Glutamatergic neuron (in vitro differentiated cells): ENCODE measurements at regions not wholly inside any gene's neighbourhood (a gene's known extent, or its start where the extent isn't known, plus 50 kb on each side); places are given as distances from the start of the nearest gene placed in this dataset.

Source experiments
- DNase-seq: peaks from one replicate; pipeline ENCODE4 v3.0.0; 2022
- H3K27ac Mint-ChIP-seq: one replicate; pipeline ENCODE4 v1.8.0; 2020; ENCODE audit warnings: mild to moderate bottlenecking, mixed read lengths, inconsistent platforms; ENCODE audit not compliant: unreplicated experiment
- H3K27me3 Mint-ChIP-seq: one replicate; pipeline ENCODE4 v1.8.0; 2020; ENCODE audit warnings: mild to moderate bottlenecking, moderate library complexity, mixed read lengths, inconsistent platforms; ENCODE audit not compliant: unreplicated experiment
- H3K36me3 Mint-ChIP-seq: one replicate; pipeline ENCODE4 v1.8.0; 2020; ENCODE audit warnings: mild to moderate bottlenecking, mixed read lengths, inconsistent platforms; ENCODE audit not compliant: unreplicated experiment
- H3K4me1 Mint-ChIP-seq: one replicate; pipeline ENCODE4 v1.8.0; 2020; ENCODE audit warnings: mild to moderate bottlenecking, low read depth, mixed read lengths, inconsistent platforms; ENCODE audit not compliant: unreplicated experiment
- H3K4me3 Mint-ChIP-seq: one replicate; pipeline ENCODE4 v1.8.0; 2020; ENCODE audit warnings: mild to moderate bottlenecking, mixed read lengths, inconsistent platforms; ENCODE audit not compliant: unreplicated experiment
- H3K9me3 Mint-ChIP-seq: one replicate; pipeline ENCODE4 v1.8.0; 2020; ENCODE audit warnings: mild to moderate bottlenecking, moderate library complexity, mixed read lengths, inconsistent platforms; ENCODE audit not compliant: unreplicated experiment
- TF ChIP-seq, protein P1 (sequence below): fragments of 200-600 bp; sonication (generic); IDR thresholded peaks from one replicate; pipeline ENCODE4 v1.5.0; 2021; ENCODE audit not compliant: partially characterized antibody, unreplicated experiment

DNA sequence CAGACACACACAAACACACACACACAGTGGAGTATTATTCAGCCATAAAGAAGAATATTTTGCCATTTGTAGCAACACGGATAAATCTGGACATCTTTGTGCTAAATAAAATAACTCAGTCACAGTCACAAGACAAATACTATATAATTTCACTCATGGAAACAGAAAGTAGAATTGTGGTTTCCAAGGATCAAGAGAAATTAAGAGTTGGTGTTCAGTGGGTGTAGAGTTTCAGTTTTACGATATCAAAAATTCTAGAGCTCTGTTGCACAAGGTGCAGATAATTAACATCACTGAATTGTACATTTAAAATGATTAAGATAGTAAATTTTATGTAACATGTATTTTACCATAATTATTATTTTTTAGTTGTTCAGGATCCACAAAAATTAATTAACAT is 1235.0 kb downstream of the XPNPEP1 start:
- Mint-ChIP-seq H3K9me3 (no peaks in the 10 kb centered on the region), H3K27me3 (no peaks in the 10 kb centered on the region), H3K4me1 (no peaks in the 10 kb centered on the region), H3K27ac (no peak overlapping the region), H3K4me3 (no peak overlapping the region), H3K36me3 (no peaks in the 10 kb centered on the region)
- TF ChIP-seq, protein P1, sequence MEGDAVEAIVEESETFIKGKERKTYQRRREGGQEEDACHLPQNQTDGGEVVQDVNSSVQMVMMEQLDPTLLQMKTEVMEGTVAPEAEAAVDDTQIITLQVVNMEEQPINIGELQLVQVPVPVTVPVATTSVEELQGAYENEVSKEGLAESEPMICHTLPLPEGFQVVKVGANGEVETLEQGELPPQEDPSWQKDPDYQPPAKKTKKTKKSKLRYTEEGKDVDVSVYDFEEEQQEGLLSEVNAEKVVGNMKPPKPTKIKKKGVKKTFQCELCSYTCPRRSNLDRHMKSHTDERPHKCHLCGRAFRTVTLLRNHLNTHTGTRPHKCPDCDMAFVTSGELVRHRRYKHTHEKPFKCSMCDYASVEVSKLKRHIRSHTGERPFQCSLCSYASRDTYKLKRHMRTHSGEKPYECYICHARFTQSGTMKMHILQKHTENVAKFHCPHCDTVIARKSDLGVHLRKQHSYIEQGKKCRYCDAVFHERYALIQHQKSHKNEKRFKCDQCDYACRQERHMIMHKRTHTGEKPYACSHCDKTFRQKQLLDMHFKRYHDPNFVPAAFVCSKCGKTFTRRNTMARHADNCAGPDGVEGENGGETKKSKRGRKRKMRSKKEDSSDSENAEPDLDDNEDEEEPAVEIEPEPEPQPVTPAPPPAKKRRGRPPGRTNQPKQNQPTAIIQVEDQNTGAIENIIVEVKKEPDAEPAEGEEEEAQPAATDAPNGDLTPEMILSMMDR: no peak
- no peak for DNase-seq

DNA sequence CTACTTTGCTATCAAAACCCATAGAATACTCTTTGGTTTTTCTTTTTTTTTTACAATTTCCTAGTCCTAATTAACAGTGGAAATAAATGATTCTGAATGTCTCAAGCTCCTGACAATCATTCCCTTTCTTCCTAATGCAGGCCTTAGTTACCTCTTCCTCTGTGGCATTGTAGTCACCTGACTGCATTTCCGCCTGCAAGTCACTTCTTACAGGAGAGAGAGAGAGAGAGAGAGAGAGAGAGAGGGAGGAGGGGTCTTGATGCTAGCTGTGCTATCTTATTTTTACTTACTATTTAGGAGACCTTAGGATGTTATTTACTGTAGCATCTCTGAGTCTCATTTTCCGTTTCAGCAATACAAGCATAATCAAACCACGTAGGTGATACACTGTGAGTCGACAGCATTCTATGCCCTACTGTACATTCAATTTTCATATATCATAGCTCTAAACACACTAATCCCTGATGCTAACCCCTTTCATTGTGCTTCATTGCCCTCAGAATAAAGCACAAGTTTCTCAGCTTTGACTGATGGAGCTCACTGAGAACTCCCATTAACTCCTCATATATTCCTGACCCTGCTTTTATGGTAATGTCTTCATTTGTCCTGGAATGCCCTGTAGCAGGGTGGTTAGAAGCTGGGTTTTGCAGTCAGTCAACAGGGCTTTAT is 1237.3 kb downstream of the XPNPEP1 start:
- Mint-ChIP-seq H3K4me3 (no peak overlapping the region), H3K27me3 (no peaks in the 10 kb centered on the region), H3K4me1 (no peaks in the 10 kb centered on the region), H3K36me3 (no peaks in the 10 kb centered on the region), H3K9me3 (no peaks in the 10 kb centered on the region), H3K27ac (no peak overlapping the region)
- DNase-seq: no peak
- TF ChIP-seq, protein P1: no peak

DNA sequence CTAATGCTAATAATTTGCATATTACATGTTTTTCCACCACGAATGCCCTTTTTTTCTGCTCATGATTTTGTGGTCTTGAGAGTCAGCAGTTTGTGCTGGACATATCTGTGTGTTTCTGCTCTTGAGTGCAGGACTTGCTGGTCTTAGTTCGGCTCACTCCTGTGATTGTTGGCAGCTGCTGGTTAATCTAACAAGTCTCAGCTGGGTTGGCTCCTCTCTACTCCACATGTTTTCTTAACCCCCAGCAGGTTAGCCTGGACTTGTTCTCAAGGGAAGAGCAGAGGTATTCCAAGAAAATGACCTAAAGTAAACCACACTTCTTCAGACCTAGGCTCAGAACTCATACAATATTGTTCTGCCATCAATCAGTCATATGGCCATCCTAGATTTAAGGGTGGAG is 1238.9 kb downstream of the XPNPEP1 start:
- no peak for DNase-seq
- H3K9me3 Mint-ChIP-seq: no peaks in the 10 kb centered on the region
- no peak overlapping the region for H3K27ac Mint-ChIP-seq
- TF ChIP-seq, protein P1: no peak
- no peaks in the 10 kb centered on the region for H3K36me3 Mint-ChIP-seq
- no peak overlapping the region for H3K4me3 Mint-ChIP-seq
- no peaks in the 10 kb centered on the region for H3K27me3 Mint-ChIP-seq
- no peaks in the 10 kb centered on the region for H3K4me1 Mint-ChIP-seq

DNA sequence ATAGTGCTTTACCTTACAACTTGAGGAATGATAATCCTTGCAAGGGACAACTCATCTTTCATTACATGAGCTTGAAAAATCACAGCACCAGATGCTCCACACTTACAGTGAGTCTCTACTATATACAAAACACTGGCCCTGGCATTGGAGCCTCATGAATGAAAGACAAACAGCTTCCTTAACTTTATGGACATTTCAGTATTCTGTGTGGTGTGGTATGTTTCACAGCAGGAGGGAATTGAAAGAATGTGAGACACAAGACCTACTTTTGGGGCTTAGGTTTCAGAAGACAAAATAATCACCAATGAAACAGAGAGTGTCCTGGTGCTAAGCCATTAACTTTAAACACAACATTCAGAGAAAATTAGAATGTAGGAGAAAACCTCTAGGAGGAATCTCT is 1249.6 kb downstream of the XPNPEP1 start:
- H3K27ac Mint-ChIP-seq: no peak overlapping the region
- H3K4me1 Mint-ChIP-seq: peaks cover 15% of the 10 kb centered on the region
- TF ChIP-seq, protein P1: no peak
- DNase-seq: no peak
- H3K4me3 Mint-ChIP-seq: no peak overlapping the region
- H3K9me3 Mint-ChIP-seq: no peaks in the 10 kb centered on the region
- H3K36me3 Mint-ChIP-seq: no peaks in the 10 kb centered on the region
- no peaks in the 10 kb centered on the region for H3K27me3 Mint-ChIP-seq

DNA sequence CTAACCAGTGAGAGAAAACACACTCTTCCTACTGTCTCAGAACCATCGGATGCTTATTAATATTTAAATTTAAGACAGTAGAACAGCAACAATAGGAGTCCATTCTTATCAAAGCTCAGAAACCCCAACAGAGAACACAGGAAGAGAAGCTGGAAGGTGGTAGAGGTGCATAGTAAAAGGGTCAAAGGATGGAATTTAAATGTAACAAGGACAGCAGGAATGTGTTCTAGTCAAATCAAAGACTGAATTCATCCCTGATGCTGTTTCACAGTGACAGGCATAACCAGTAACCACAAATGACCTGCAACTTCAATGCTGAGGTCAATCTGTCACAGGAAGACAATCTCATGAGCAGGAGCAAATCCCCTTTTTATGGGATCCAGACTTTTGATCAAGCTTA is 1259.7 kb downstream of the XPNPEP1 start:
- Mint-ChIP-seq H3K4me3 (no peak overlapping the region), H3K27ac (no peak overlapping the region), H3K9me3 (no peaks in the 10 kb centered on the region), H3K36me3 (no peaks in the 10 kb centered on the region), H3K4me1 (no peaks in the 10 kb centered on the region), H3K27me3 (peaks cover 2% of the 10 kb centered on the region)
- DNase-seq: no peak
- TF ChIP-seq, protein P1: no peak
